ENCODE measurements at regions not wholly inside any gene's neighbourhood (a gene's known extent, or its start where the extent isn't known, plus 50 kb on each side); places are given as distances from the start of the nearest gene placed in this dataset.

DNA sequence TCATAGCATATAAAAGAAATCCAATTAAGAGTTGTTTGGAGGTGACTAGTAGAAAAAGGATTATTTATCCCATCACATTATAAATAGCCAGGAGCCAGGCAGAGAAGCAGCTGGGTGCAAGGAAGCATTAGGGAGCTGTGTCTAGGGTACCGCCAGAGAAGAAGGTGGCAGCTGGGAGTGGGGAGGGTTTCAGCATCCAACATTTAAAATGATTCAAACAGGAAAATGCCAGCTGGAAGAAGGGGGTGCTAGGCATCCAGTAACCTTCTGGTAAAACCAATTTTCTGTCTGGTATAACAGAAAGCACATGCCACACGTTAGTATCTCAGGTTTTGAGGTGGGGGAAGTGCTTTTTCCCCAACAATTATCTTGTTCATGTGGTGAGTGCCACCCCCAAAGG, 452.4 kb downstream of the ZEB2 start:
- DNase-seq (ENCODE audit: low read depth in 6 of 9, low spot score in 9 of 9): no peak
- WGBS: 96% methylated on average over 2 of the region's 2 CpGs
- no peaks in the 10 kb centered on the region for H3K4me1 ChIP-seq (ENCODE audit: control insufficient read depth in 2 of 2, insufficient read depth in 2 of 2, low read length in 2 of 2)

DNA sequence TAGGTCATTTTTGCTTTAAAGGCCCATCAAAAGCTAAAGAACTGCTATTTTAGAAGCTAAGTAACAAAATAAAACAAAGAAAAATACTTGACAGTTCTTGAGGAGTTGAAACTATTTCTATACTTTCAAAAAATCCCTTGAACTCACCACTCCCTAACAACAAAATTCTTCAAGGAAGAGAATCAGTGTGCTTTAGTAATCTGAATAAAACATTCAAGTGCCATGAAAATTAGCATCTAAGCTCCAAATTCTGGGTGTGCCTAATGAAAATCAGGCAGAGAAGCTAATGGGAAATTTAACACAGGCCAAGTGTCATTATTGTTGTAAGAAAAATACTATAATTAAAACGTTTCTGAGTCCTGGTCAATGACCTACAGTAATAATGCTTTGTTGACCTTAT, 456.3 kb downstream of the ZEB2 start:
- H3K4me3 ChIP-seq (ENCODE audit: low read length in 2 of 2): no peak overlapping the region
- no peaks in the 10 kb centered on the region for H3K36me3 ChIP-seq (ENCODE audit: control insufficient read depth in 2 of 2, insufficient read depth in 2 of 2, low read length in 1 of 2)
- H3K27me3 ChIP-seq (ENCODE audit: control insufficient read depth in 2 of 2, insufficient read depth in 1 of 2, low read length in 1 of 2): no peaks in the 10 kb centered on the region
- 91% methylated on average over 1 of the region's 1 CpG for WGBS
- H3K9me3 ChIP-seq (ENCODE audit: control insufficient read depth in 2 of 2, insufficient read depth in 1 of 2, low read length in 1 of 2): no peaks in the 10 kb centered on the region
- no peak overlapping the region for H3K27ac ChIP-seq (ENCODE audit: low read depth in 1 of 2, low read length in 1 of 2)
- H3K4me1 ChIP-seq (ENCODE audit: control insufficient read depth in 2 of 2, insufficient read depth in 2 of 2, low read length in 2 of 2): no peaks in the 10 kb centered on the region
- DNase-seq (ENCODE audit: low read depth in 6 of 9, low spot score in 9 of 9): no peak

More for the DNA sequence above, 452.4 kb downstream of the ZEB2 start:
- Histone ChIP-seq H3K9me3 (ENCODE audit: control insufficient read depth in 2 of 2, insufficient read depth in 1 of 2, low read length in 1 of 2) (no peaks in the 10 kb centered on the region), H3K27me3 (ENCODE audit: control insufficient read depth in 2 of 2, insufficient read depth in 1 of 2, low read length in 1 of 2) (no peaks in the 10 kb centered on the region), H3K27ac (ENCODE audit: low read depth in 1 of 2, low read length in 1 of 2) (no peak overlapping the region), H3K4me3 (ENCODE audit: low read length in 2 of 2) (no peak overlapping the region), H3K36me3 (ENCODE audit: control insufficient read depth in 2 of 2, insufficient read depth in 2 of 2, low read length in 1 of 2) (no peaks in the 10 kb centered on the region)

DNA sequence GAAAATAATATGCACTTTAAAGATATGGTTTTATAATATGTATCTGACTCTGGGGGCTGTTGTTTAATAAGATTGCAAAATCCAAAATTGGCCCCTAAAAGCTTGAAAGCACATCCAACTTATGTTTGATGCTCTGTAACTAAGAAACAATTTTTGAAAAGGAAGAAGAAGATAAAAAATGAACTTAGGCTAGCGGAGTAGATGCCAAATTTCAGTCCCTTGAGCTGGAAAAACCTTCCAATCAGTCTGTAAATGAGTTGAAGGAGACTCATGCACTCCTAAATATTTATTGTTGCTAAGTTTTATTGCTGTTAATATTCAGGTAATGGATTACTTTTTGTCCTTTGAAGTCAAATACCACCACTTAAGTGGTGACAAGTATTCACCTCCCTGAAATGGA, 465.0 kb downstream of the ZEB2 start:
- no peak overlapping the region for H3K27ac ChIP-seq (ENCODE audit: low read depth in 1 of 2, low read length in 1 of 2)
- WGBS: 99% methylated on average over 1 of the region's 1 CpG
- H3K27me3 ChIP-seq (ENCODE audit: control insufficient read depth in 2 of 2, insufficient read depth in 1 of 2, low read length in 1 of 2): no peaks in the 10 kb centered on the region

DNA sequence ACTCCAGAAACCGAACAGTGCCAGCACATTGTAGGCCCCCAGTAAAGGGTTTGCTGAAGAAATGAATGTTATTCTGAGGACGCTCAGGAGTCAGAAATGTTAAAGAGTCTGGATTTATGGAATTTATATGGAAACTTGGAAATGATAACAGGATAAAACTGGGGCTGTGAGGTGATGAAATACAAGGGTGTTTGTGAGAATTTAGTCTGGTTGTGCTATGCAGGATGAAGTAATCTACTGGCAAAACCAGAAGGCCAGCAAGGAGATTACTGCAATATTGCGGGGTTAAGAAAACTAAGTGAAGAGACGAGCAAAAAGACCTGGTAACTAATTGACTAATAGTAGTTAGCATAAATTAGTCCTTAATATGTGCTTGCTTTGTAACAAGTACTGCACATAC, 467.8 kb downstream of the ZEB2 start:
- Histone ChIP-seq H3K9me3 (ENCODE audit: control insufficient read depth in 2 of 2, insufficient read depth in 1 of 2, low read length in 1 of 2) (no peaks in the 10 kb centered on the region), H3K36me3 (ENCODE audit: control insufficient read depth in 2 of 2, insufficient read depth in 2 of 2, low read length in 1 of 2) (no peaks in the 10 kb centered on the region), H3K27ac (ENCODE audit: low read depth in 1 of 2, low read length in 1 of 2) (no peak overlapping the region), H3K4me3 (ENCODE audit: low read length in 2 of 2) (no peak overlapping the region), H3K4me1 (ENCODE audit: control insufficient read depth in 2 of 2, insufficient read depth in 2 of 2, low read length in 2 of 2) (no peaks in the 10 kb centered on the region), H3K27me3 (ENCODE audit: control insufficient read depth in 2 of 2, insufficient read depth in 1 of 2, low read length in 1 of 2) (no peaks in the 10 kb centered on the region)
- over 99% methylated on average over 4 of the region's 4 CpGs for WGBS
- DNase-seq (ENCODE audit: low read depth in 6 of 9, low spot score in 9 of 9): no peak

More for the DNA sequence above, 465.0 kb downstream of the ZEB2 start:
- no peak for DNase-seq (ENCODE audit: low read depth in 6 of 9, low spot score in 9 of 9)
- Histone ChIP-seq H3K4me1 (ENCODE audit: control insufficient read depth in 2 of 2, insufficient read depth in 2 of 2, low read length in 2 of 2) (no peaks in the 10 kb centered on the region), H3K9me3 (ENCODE audit: control insufficient read depth in 2 of 2, insufficient read depth in 1 of 2, low read length in 1 of 2) (no peaks in the 10 kb centered on the region), H3K36me3 (ENCODE audit: control insufficient read depth in 2 of 2, insufficient read depth in 2 of 2, low read length in 1 of 2) (no peaks in the 10 kb centered on the region), H3K4me3 (ENCODE audit: low read length in 2 of 2) (no peak overlapping the region)

DNA sequence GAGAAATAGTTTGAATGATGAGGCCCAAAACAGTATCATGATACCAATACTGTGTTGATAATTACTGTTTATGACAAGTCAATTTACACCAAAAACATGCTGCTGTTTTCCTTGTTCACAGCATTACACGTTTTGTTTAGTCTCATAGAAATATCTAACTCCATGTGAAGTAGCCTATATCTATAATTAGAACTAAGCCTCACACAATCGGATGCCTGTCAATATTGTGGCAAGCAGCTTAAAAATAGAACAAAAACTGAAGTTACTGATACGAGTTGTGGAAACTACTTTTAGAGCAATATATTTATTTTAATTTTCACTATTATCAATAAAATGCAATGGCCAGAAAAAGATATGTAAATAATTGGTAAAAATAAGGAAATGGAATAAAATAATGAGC, 470.8 kb downstream of the ZEB2 start:
- H3K9me3 ChIP-seq (ENCODE audit: control insufficient read depth in 2 of 2, insufficient read depth in 1 of 2, low read length in 1 of 2): no peaks in the 10 kb centered on the region
- no peaks in the 10 kb centered on the region for H3K4me1 ChIP-seq (ENCODE audit: control insufficient read depth in 2 of 2, insufficient read depth in 2 of 2, low read length in 2 of 2)
- H3K4me3 ChIP-seq (ENCODE audit: low read length in 2 of 2): no peak overlapping the region
- H3K27ac ChIP-seq (ENCODE audit: low read depth in 1 of 2, low read length in 1 of 2): no peak overlapping the region
- no peaks in the 10 kb centered on the region for H3K36me3 ChIP-seq (ENCODE audit: control insufficient read depth in 2 of 2, insufficient read depth in 2 of 2, low read length in 1 of 2)
- WGBS: 95% methylated on average over 3 of the region's 3 CpGs
- no peaks in the 10 kb centered on the region for H3K27me3 ChIP-seq (ENCODE audit: control insufficient read depth in 2 of 2, insufficient read depth in 1 of 2, low read length in 1 of 2)
- DNase-seq (ENCODE audit: low read depth in 6 of 9, low spot score in 9 of 9): no peak

DNA sequence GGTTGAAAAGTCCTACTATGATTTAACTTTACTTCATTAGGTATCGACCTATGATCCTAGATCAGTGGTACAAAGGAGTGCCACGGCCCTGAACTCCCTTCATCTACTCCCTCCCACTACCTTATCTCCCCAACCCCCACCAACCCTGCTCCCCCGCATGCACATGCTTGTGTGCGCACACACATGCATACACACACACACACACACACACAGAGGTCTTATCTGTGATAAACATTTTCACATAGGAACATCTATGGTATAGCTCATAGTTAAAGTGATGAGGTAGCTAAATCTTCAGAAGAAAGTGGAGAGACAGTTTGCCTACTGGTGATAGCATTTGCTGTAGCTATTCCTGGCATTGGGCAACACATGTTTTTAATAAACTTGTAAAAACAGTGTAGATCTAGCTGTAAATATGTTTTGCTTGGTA, 471.3 kb downstream of the ZEB2 start:
- no peak for DNase-seq (ENCODE audit: low read depth in 6 of 9, low spot score in 9 of 9)
- H3K27ac ChIP-seq (ENCODE audit: low read depth in 1 of 2, low read length in 1 of 2): no peak overlapping the region
- no peaks in the 10 kb centered on the region for H3K36me3 ChIP-seq (ENCODE audit: control insufficient read depth in 2 of 2, insufficient read depth in 2 of 2, low read length in 1 of 2)
- WGBS: 95% methylated on average over 4 of the region's 4 CpGs
- H3K4me1 ChIP-seq (ENCODE audit: control insufficient read depth in 2 of 2, insufficient read depth in 2 of 2, low read length in 2 of 2): no peaks in the 10 kb centered on the region
- H3K4me3 ChIP-seq (ENCODE audit: low read length in 2 of 2): no peak overlapping the region
- no peaks in the 10 kb centered on the region for H3K9me3 ChIP-seq (ENCODE audit: control insufficient read depth in 2 of 2, insufficient read depth in 1 of 2, low read length in 1 of 2)
- no peaks in the 10 kb centered on the region for H3K27me3 ChIP-seq (ENCODE audit: control insufficient read depth in 2 of 2, insufficient read depth in 1 of 2, low read length in 1 of 2)

DNA sequence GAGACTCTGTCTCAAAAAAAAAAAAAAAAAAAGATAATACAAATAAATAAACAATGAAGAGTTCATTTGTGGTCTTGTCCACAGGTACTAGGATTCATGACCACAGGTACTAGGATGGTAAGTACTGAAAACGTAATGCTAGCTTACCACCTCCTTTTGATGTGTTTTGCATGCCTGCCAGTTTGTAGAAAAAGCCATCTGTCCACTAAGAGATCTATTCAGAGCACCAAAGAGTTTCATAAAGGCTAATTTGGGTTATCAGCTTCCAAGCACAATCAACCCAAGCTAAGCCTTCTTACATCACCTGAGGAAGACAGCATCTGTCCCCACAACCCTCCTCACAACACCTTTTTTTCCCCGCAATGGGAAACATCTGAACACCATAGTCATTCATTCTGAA, 477.2 kb downstream of the ZEB2 start:
- H3K4me3 ChIP-seq (ENCODE audit: low read length in 2 of 2): no peak overlapping the region
- H3K36me3 ChIP-seq (ENCODE audit: control insufficient read depth in 2 of 2, insufficient read depth in 2 of 2, low read length in 1 of 2): no peaks in the 10 kb centered on the region
- H3K9me3 ChIP-seq (ENCODE audit: control insufficient read depth in 2 of 2, insufficient read depth in 1 of 2, low read length in 1 of 2): no peaks in the 10 kb centered on the region
- no peak for DNase-seq (ENCODE audit: low read depth in 6 of 9, low spot score in 9 of 9)
- H3K27me3 ChIP-seq (ENCODE audit: control insufficient read depth in 2 of 2, insufficient read depth in 1 of 2, low read length in 1 of 2): no peaks in the 10 kb centered on the region
- no peak overlapping the region for H3K27ac ChIP-seq (ENCODE audit: low read depth in 1 of 2, low read length in 1 of 2)
- 93% methylated on average over 2 of the region's 2 CpGs for WGBS
- no peaks in the 10 kb centered on the region for H3K4me1 ChIP-seq (ENCODE audit: control insufficient read depth in 2 of 2, insufficient read depth in 2 of 2, low read length in 2 of 2)

DNA sequence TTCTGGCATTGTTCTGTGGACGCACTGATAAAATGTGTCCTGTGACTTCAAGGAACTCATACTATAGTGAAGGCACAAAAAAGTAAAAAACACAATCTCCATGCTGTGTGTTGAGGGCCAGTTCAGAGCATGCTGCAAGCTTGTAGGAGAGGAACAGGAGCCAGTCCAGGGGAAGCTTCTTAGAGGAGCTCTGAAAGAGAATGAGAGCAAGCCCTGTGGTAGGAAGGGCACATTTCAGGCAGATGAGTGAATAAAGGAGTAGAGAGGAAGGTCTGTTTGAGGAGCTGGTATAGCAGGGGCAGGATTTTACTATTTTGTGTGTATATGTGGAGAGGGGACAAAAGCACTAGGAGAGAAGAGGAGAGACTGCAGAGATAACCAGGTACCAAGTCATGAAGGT, 478.3 kb downstream of the ZEB2 start:
- Histone ChIP-seq H3K4me3 (ENCODE audit: low read length in 2 of 2) (no peak overlapping the region), H3K27me3 (ENCODE audit: control insufficient read depth in 2 of 2, insufficient read depth in 1 of 2, low read length in 1 of 2) (no peaks in the 10 kb centered on the region), H3K27ac (ENCODE audit: low read depth in 1 of 2, low read length in 1 of 2) (no peak overlapping the region), H3K4me1 (ENCODE audit: control insufficient read depth in 2 of 2, insufficient read depth in 2 of 2, low read length in 2 of 2) (no peaks in the 10 kb centered on the region), H3K9me3 (ENCODE audit: control insufficient read depth in 2 of 2, insufficient read depth in 1 of 2, low read length in 1 of 2) (no peaks in the 10 kb centered on the region), H3K36me3 (ENCODE audit: control insufficient read depth in 2 of 2, insufficient read depth in 2 of 2, low read length in 1 of 2) (no peaks in the 10 kb centered on the region)
- 99% methylated on average over 1 of the region's 1 CpG for WGBS
- DNase-seq (ENCODE audit: low read depth in 6 of 9, low spot score in 9 of 9): no peak

DNA sequence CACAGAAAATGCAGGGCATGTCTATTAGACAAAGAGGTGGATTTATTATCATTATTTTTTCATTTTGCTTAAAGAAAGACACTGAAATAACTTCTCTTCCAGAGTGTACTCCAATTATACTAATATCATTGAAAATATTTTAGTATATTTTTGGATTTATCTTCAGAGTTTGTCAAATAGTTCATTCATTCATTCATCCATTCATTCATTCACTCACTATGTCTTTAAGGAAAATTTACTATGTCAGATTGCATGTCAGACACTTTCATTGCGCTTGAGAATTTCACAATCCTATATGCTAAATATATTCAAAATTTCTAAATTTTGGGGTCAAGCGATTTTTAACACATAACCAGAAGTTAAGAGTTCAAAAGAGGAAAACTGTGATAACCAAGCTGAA, 479.1 kb downstream of the ZEB2 start:
- Histone ChIP-seq H3K4me1 (ENCODE audit: control insufficient read depth in 2 of 2, insufficient read depth in 2 of 2, low read length in 2 of 2) (no peaks in the 10 kb centered on the region), H3K27ac (ENCODE audit: low read depth in 1 of 2, low read length in 1 of 2) (no peak overlapping the region), H3K36me3 (ENCODE audit: control insufficient read depth in 2 of 2, insufficient read depth in 2 of 2, low read length in 1 of 2) (no peaks in the 10 kb centered on the region), H3K9me3 (ENCODE audit: control insufficient read depth in 2 of 2, insufficient read depth in 1 of 2, low read length in 1 of 2) (no peaks in the 10 kb centered on the region), H3K4me3 (ENCODE audit: low read length in 2 of 2) (no peak overlapping the region), H3K27me3 (ENCODE audit: control insufficient read depth in 2 of 2, insufficient read depth in 1 of 2, low read length in 1 of 2) (no peaks in the 10 kb centered on the region)
- no peak for DNase-seq (ENCODE audit: low read depth in 6 of 9, low spot score in 9 of 9)
- WGBS: 98% methylated on average over 2 of the region's 2 CpGs

DNA sequence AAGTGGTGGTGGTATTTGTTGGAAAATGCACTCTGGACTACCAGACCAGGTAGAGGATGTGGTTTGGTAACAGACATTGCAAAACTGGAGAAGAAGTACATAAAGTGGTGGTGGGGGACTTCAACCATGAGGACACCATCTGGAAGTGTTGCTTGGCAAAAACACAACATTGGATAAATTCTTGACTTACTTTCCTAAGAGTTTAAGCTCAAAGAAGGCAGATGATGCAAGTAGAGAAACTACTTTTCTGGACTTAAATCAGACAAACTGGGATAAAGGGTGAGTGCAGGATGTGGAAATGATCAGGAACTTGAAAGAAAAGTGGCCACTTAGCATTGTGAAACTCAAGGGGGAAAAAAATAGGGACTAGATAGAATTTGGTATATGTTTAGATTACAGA, 487.4 kb downstream of the ZEB2 start:
- no peaks in the 10 kb centered on the region for H3K27me3 ChIP-seq (ENCODE audit: control insufficient read depth in 2 of 2, insufficient read depth in 1 of 2, low read length in 1 of 2)
- DNase-seq (ENCODE audit: low read depth in 6 of 9, low spot score in 9 of 9): no peak
- no peak overlapping the region for H3K4me3 ChIP-seq (ENCODE audit: low read length in 2 of 2)
- H3K4me1 ChIP-seq (ENCODE audit: control insufficient read depth in 2 of 2, insufficient read depth in 2 of 2, low read length in 2 of 2): no peaks in the 10 kb centered on the region
- H3K36me3 ChIP-seq (ENCODE audit: control insufficient read depth in 2 of 2, insufficient read depth in 2 of 2, low read length in 1 of 2): no peaks in the 10 kb centered on the region
- no peaks in the 10 kb centered on the region for H3K9me3 ChIP-seq (ENCODE audit: control insufficient read depth in 2 of 2, insufficient read depth in 1 of 2, low read length in 1 of 2)
- no peak overlapping the region for H3K27ac ChIP-seq (ENCODE audit: low read depth in 1 of 2, low read length in 1 of 2)
